ENCODE measurements at regions not wholly inside any gene's neighbourhood (a gene's known extent, or its start where the extent isn't known, plus 50 kb on each side); places are given as distances from the start of the nearest gene placed in this dataset.

GRCh38 chr15:81534124-81534523 is 160.1 kb upstream of the TMC3 start:
- Histone ChIP-seq H3K27ac (ENCODE audit: insufficient read length, low read depth, low read length) (no peak overlapping the region), H3K18ac (ENCODE audit: insufficient read length, low read depth, low read length) (no peak overlapping the region), H2BK12ac (ENCODE audit: insufficient read length, low read depth, low read length) (no peak overlapping the region), H2BK20ac (ENCODE audit: low read depth, low read length, poor library complexity, severe bottlenecking) (no peak overlapping the region), H4K20me1 (ENCODE audit: control insufficient read depth, insufficient read depth, insufficient read length) (no peaks in the 10 kb centered on the region), H3K79me1 (ENCODE audit: insufficient read depth, low read depth, low read length, poor library complexity, severe bottlenecking) (no peaks in the 10 kb centered on the region), H3T11ph (ENCODE audit: low read length) (no peak overlapping the region), H3K9me3 (ENCODE audit: control insufficient read depth, low read depth, low read length) (no peaks in the 10 kb centered on the region), H2AK5ac (ENCODE audit: insufficient read length, low read length) (no peak overlapping the region), H3K9ac (ENCODE audit: extremely low read depth, insufficient read length, low read length) (no peak overlapping the region), H4K91ac (ENCODE audit: insufficient read length, low read depth, low read length) (no peak overlapping the region), H3K79me2 (ENCODE audit: insufficient read depth, low read length) (no peaks in the 10 kb centered on the region), H2AFZ (ENCODE audit: low read length) (no peak overlapping the region), H3K4me1 (ENCODE audit: insufficient read depth, low read length) (peaks cover 4% of the 10 kb centered on the region; the same call in 1 of the 2 replicates), H2BK5ac (ENCODE audit: insufficient read length, low read length) (no peak overlapping the region), H4K8ac (replicated peaks; ENCODE audit: insufficient read length, low read depth, low read length) (no peak overlapping the region), H3K23me2 (ENCODE audit: insufficient read length, low read depth, low read length, poor library complexity, severe bottlenecking) (no peaks in the 10 kb centered on the region), H3K23ac (ENCODE audit: insufficient read length, low read depth, low read length) (no peak overlapping the region), H2BK120ac (ENCODE audit: low read depth, low read length, poor library complexity, severe bottlenecking) (no peak overlapping the region), H3K14ac (ENCODE audit: insufficient read depth, low read length) (no peak overlapping the region), H2BK15ac (ENCODE audit: low read depth, low read length) (no peak overlapping the region), H4K5ac (ENCODE audit: insufficient read length, low read depth, low read length) (no peak overlapping the region), H3K4ac (ENCODE audit: low read depth, low read length) (no peak overlapping the region), H3K4me2 (ENCODE audit: insufficient read depth, insufficient read length, low read length) (no peak overlapping the region), H3K56ac (ENCODE audit: insufficient read length, low read depth, low read length) (no peak overlapping the region), H3K27me3 (ENCODE audit: insufficient read depth, low read length) (no peaks in the 10 kb centered on the region)
- no peak for TF ChIP-seq CTCF (conservative IDR thresholded peaks at IDR 0.05)
- peaks cover 3% of the 10 kb centered on the region for H3K27me3 Mint-ChIP-seq (ENCODE audit: low read depth)
- DNase-seq: no peak
- peaks cover 33 to 35% of the 10 kb centered on the region in 2 experiments for H3K4me1 Mint-ChIP-seq
- H3K36me3 Mint-ChIP-seq (ENCODE audit: insufficient read depth in 1 of 3, low read depth in 3 of 3): no peaks in the 10 kb centered on the region
- no CpG with 5 or more reads among the region's 1 CpG for WGBS (ENCODE audit: extremely low coverage, insufficient read length, low lambda C conversion rate)
- H3K4me3 Mint-ChIP-seq: no peak overlapping the region
- H3K27ac Mint-ChIP-seq: no peak overlapping the region
- no peaks in the 10 kb centered on the region for H3K9me3 Mint-ChIP-seq

Data from H9 (cell line).